ENCODE measurements at regions not wholly inside any gene's neighbourhood (a gene's known extent, or its start where the extent isn't known, plus 50 kb on each side); places are given as distances from the start of the nearest gene placed in this dataset.

GRCh38 chr7:131174391-131174790, 153.3 kb upstream of the MKLN1 start:
- TF ChIP-seq ZBTB7A (tag by site-specific recombination; IDR thresholded peaks at IDR 0.05; ENCODE audit: low read depth) (no peak), REST (tag by site-specific recombination; IDR thresholded peaks at IDR 0.05) (no peak), MEIS1 (CRISPR knock-in tag; IDR thresholded peaks at IDR 0.05; ENCODE audit: borderline replicate concordance) (no peak), ZNF398 (tag by site-specific recombination; IDR thresholded peaks at IDR 0.05) (no peak), KLF1 (tag by site-specific recombination; IDR thresholded peaks at IDR 0.05) (no peak), ZBTB11 (tag by site-specific recombination; conservative IDR thresholded peaks at IDR 0.05; ENCODE audit: low read depth) (no peak), ZIC2 (tag by site-specific recombination; IDR thresholded peaks at IDR 0.05) (no peak)
- TF ChIP-seq, protein P1, sequence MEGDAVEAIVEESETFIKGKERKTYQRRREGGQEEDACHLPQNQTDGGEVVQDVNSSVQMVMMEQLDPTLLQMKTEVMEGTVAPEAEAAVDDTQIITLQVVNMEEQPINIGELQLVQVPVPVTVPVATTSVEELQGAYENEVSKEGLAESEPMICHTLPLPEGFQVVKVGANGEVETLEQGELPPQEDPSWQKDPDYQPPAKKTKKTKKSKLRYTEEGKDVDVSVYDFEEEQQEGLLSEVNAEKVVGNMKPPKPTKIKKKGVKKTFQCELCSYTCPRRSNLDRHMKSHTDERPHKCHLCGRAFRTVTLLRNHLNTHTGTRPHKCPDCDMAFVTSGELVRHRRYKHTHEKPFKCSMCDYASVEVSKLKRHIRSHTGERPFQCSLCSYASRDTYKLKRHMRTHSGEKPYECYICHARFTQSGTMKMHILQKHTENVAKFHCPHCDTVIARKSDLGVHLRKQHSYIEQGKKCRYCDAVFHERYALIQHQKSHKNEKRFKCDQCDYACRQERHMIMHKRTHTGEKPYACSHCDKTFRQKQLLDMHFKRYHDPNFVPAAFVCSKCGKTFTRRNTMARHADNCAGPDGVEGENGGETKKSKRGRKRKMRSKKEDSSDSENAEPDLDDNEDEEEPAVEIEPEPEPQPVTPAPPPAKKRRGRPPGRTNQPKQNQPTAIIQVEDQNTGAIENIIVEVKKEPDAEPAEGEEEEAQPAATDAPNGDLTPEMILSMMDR (tag by site-specific recombination; IDR thresholded peaks at IDR 0.05), result no peak
- TF ChIP-seq, protein P2, sequence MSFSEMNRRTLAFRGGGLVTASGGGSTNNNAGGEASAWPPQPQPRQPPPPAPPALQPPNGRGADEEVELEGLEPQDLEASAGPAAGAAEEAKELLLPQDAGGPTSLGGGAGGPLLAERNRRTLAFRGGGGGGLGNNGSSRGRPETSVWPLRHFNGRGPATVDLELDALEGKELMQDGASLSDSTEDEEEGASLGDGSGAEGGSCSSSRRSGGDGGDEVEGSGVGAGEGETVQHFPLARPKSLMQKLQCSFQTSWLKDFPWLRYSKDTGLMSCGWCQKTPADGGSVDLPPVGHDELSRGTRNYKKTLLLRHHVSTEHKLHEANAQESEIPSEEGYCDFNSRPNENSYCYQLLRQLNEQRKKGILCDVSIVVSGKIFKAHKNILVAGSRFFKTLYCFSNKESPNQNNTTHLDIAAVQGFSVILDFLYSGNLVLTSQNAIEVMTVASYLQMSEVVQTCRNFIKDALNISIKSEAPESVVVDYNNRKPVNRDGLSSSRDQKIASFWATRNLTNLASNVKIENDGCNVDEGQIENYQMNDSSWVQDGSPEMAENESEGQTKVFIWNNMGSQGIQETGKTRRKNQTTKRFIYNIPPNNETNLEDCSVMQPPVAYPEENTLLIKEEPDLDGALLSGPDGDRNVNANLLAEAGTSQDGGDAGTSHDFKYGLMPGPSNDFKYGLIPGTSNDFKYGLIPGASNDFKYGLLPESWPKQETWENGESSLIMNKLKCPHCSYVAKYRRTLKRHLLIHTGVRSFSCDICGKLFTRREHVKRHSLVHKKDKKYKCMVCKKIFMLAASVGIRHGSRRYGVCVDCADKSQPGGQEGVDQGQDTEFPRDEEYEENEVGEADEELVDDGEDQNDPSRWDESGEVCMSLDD (tag by site-specific recombination; IDR thresholded peaks at IDR 0.05), result no peak
- TF ChIP-seq, protein P3, sequence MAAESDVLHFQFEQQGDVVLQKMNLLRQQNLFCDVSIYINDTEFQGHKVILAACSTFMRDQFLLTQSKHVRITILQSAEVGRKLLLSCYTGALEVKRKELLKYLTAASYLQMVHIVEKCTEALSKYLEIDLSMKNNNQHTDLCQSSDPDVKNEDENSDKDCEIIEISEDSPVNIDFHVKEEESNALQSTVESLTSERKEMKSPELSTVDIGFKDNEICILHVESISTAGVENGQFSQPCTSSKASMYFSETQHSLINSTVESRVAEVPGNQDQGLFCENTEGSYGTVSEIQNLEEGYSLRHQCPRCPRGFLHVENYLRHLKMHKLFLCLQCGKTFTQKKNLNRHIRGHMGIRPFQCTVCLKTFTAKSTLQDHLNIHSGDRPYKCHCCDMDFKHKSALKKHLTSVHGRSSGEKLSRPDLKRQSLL (tag by site-specific recombination; IDR thresholded peaks at IDR 0.05), result no peak
- TF ChIP-seq, protein P4, sequence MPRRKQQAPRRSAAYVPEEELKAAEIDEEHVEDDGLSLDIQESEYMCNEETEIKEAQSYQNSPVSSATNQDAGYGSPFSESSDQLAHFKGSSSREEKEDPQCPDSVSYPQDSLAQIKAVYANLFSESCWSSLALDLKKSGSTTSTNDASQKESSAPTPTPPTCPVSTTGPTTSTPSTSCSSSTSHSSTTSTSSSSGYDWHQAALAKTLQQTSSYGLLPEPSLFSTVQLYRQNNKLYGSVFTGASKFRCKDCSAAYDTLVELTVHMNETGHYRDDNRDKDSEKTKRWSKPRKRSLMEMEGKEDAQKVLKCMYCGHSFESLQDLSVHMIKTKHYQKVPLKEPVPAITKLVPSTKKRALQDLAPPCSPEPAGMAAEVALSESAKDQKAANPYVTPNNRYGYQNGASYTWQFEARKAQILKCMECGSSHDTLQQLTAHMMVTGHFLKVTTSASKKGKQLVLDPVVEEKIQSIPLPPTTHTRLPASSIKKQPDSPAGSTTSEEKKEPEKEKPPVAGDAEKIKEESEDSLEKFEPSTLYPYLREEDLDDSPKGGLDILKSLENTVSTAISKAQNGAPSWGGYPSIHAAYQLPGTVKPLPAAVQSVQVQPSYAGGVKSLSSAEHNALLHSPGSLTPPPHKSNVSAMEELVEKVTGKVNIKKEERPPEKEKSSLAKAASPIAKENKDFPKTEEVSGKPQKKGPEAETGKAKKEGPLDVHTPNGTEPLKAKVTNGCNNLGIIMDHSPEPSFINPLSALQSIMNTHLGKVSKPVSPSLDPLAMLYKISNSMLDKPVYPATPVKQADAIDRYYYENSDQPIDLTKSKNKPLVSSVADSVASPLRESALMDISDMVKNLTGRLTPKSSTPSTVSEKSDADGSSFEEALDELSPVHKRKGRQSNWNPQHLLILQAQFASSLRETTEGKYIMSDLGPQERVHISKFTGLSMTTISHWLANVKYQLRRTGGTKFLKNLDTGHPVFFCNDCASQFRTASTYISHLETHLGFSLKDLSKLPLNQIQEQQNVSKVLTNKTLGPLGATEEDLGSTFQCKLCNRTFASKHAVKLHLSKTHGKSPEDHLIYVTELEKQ (tag by site-specific recombination; IDR thresholded peaks at IDR 0.05; ENCODE audit: borderline replicate concordance), result no peak

Data from HEK293 (cell line).